Umbilical cord (tissue), 1 donor: ENCODE measurements at regions not wholly inside any gene's neighbourhood (a gene's known extent, or its start where the extent isn't known, plus 50 kb on each side); places are given as distances from the start of the nearest gene placed in this dataset.
A peak's percentile ranks its signal among the peaks of the same experiment; 100 is the strongest.
"Not testable (repeated sequence)": the region's sequence is repeated elsewhere in the genome, so short reads cannot be mapped to it uniquely, and the experiment has no call there.

Source experiments
- DNase-seq: peaks from one replicate; pipeline ENCODE4 v3.0.0-alpha.2; 2015; ENCODE audit warnings: low spot score

- DNase-seq, result no peak
Observed at GRCh38 chr3:153901991-153902390, 219.2 kb upstream of the ARHGEF26 start.

DNA sequence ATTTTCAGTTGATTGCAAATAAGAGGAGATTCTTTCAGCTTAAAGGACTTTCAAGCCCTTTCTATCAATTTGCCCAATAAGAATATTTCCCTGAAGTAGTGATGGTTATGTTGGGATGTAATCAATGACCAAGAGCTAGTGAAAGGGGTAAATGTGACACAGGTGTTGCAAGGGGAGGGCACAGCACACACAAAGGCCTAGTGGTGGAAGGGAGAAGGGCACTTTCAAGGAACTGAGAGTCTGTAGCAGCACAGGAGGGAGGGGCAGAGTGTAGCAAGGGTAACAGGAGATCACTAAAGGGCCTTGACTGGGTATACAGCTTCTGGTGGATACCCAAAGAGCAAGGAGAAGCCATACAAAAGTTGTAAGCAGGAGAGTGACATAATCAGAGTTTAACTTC, 217.8 kb upstream of the ARHGEF26 start:
- no peak for DNase-seq

GRCh38 chr3:153906366-153906765, 214.8 kb upstream of the ARHGEF26 start:
- DNase-seq, result no peak

DNA sequence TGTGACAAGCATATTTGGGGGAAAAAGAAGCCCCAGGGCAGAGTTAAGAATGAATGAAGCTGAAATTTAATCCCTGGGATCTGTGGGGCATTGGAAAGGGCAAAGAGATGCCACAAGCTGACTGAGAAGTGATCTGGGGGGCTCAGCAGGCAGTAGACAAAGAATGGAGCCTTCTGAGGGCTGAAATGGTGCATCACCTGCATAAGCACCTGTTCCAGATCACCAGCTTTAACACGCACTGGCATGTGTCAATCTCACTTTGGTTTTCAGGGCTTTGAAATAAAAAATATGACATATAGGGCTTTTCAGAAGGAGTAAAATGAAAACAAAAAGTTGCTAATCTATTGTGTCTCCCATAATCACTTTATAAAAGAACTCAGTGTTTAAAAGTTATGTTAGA, 210.8 kb upstream of the ARHGEF26 start:
- DNase-seq, result no peak

DNA sequence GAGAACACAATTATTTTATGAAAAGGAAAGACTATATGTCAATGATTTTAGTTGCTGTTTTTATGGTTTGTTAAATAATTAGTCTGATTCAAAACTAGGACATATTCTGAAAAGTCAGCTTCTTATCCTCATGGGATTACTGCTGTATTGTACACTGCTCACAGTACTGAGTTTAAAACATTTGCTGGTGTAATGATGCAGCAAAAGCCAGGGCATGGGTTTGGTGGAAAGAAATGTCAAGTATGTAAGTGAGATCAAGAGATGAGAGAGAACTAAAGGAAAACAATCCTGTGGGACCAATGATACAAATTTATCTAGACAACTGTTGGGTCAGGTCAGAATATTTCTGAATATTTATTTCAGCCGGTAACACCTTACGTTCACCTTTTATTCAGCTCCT, 210.1 kb upstream of the ARHGEF26 start:
- peak; percentile 58 for DNase-seq

DNA sequence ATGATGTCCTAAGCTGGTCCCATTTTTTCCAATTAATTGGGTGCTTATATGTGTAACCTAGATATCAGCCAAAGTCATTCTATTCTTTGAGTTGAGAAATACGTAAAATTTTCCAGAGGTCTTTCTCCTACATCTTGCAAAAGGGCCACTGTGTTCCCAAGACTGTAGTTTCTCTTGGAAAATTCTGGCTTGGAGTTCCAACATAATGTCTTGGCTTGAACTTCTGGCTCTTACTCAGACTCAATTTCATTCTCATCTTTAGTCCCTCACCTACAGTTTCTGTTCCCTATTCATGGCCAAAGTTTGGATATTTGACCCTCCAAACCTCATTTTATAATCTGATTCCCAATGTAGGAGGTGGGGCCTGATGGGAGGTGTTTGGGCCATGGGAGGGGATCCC, 201.4 kb upstream of the ARHGEF26 start:
- DNase-seq, result no peak

DNA sequence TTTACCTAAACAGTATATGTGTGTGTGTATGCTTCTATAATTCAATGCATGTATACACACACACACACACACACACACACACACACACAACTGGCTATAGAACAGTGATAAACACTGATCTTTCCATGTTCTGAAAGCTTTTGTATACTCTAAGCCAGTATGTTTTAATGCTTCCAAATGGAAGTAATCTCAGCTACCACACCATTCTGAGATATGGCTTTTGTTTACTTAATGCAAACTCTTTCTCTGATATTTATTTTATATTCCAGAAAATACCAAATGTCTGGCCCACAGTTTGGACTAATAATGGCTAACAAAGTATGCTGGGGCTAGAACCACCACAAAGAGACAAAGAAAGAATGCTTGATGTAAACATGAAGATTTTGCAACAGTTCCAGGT, 199.4 kb upstream of the ARHGEF26 start:
- DNase-seq, result no peak

DNA sequence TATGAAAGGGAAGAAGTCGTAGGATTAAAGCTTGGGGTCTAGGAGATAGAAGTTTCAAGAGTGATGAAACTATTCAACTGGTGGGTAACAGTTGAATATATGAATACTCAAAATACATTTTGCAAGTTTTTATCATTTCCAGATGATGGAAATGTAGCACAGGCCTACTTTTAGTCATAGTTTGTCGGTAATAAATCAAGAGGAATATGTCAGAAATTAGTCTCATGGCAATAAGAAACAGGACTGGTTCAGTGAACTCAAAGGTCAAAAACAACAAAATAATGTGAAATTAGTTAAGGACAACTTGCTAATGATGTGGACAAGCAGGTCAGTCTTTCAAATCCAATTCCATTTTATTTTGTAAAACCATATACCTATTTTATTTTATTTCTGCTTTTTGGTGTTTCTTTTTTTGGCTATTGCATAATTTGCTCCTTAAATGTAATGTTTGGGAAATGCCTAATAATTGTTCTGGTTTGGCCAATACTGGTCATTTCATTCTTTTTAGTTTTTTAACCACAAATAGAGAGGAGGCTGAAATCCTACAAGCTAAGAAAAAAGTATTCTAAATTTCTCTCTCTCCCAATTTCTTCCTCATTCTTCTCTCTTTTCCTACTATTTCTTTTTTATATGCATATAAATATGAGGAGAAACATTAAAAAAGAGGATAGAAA, 195.2 kb upstream of the ARHGEF26 start:
- DNase-seq, result no peak

GRCh38 chr3:153927107-153927506, 194.1 kb upstream of the ARHGEF26 start:
- DNase-seq, result peak; percentile 70

DNA sequence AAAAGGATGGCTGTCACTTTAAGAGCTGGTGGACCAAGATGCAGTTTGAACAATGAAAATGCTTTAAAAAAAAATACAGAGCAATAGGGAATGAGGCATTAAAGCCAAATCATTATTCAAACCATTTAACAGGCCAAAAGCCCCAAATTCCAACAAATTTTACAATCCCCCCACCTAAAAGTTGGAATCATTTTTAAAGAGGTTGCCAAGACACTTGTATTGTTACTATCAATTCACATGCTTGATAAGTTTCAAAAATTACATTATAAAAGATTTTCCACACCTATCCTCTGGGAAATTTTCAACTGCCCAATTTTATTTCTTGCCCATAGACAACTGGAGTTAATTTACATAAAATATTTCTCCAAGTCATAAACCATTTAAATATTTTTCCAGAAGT, 192.3 kb upstream of the ARHGEF26 start:
- DNase-seq, result no peak

DNA sequence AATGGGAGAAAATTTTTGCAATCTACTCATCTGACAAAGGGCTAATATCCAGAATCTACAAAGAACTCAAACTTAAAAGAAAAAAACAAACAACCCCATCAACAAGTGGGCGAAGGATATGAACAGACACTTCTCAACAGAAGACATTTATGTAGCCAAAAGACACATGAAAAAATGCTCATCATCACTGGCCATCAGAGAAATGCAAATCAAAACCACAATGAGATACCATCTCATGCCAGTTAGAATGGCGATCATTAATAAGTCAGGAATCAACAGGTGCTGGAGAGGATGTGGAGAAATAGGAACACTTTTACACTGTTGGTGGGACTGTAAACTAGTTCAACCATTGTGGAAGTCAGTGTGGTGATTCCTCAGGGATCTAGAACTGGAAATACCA, 187.7 kb upstream of the ARHGEF26 start:
- not testable (repeated sequence) for DNase-seq

GRCh38 chr3:153944084-153944483, 177.1 kb upstream of the ARHGEF26 start:
- DNase-seq, result peak; percentile 61

GRCh38 chr3:153951276-153951675, 169.9 kb upstream of the ARHGEF26 start:
- DNase-seq, result no peak

- no peak for DNase-seq
Observed at GRCh38 chr3:153952091-153952490, 169.1 kb upstream of the ARHGEF26 start.

DNA sequence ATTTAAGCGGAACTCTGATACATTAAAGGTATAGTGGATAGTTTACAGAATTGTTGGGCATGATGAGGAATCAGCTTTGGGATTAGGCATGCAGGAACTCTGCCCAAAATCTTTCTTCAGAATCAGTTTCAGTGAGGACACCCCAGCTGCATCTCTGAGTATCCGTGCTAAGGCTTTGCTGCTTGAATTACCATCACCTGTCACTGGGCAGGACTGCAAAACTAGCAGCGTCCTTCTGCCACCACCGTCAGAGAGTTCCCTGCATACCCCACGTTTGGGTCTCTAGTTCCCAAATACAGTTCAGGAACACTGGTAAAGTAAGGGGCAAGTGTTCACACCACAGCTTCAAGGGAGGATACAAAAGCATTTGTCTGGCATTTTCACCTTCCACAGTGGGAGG, 164.6 kb upstream of the ARHGEF26 start:
- no peak for DNase-seq

GRCh38 chr3:153957421-153957820, 163.8 kb upstream of the ARHGEF26 start:
- DNase-seq, result no peak

DNA sequence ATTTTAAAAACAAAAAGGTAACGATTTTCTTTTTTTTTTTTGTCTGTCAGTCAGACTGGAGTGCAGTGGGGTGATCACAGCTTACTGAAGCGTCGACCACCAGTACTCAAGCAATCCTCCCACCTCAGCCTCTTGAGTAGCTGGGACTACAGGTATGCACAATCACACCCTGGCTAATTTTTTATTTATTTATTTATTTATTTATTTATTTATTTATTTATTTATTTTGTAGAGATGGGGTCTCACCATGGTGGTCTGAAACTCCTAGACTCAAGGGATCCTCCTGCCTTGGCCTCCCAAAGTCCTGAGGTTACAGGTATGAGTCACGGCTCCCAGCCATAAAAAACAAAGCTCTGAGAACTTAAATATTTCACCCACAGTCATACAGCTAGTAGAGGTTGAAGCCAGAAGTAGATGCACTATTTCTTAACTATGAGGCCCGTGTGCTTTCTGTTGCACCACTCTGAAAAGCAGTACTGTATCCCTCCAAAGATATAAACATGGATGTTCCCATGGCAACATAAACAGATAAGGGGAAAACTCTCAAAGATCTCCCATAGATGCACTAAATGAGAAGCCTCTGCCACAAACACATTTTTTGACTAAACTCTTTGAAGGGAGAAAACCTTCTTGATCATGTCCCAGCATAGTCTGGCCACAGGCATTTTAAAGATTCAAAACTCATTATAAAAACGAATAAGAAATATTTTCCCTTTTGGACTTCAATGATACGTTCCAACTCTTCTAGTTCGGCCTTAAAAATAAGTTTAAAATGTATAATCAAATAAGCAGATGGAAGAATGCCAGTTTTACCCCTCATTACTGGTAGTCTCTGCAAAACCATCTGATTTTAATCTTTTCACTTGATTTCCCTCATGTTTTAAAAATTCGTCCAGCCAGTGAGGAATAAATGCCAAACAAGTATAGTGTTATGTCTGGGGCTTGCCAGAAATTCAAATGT, 162.3 kb upstream of the ARHGEF26 start:
- DNase-seq, result peak; percentile 90

- DNase-seq, result peak; percentile 40
Observed at GRCh38 chr3:153960458-153961074, 160.6 kb upstream of the ARHGEF26 start.

- no peak for DNase-seq
Observed at GRCh38 chr3:153961494-153961893, 159.7 kb upstream of the ARHGEF26 start.

DNA sequence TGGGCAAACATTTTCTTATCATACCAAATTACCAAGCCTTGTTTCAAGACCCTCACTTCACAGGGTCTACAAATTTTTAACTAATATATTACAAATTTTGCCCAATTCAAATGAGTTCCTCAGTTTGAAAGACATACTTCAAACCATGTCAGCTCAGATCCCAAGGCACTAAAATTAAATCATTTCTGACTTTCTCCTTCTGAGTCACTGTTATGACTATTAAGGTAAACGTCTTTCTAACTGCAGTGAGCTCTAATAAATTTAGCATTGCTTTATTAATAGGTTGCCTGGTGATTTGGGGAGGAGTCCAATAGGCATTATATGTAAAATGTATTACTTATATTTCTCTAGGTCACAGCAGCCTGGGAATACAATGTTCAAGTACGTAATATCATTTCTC, 158.2 kb upstream of the ARHGEF26 start:
- DNase-seq, result no peak

GRCh38 chr3:153967260-153967659, 153.9 kb upstream of the ARHGEF26 start:
- DNase-seq, result no peak

- peak; percentile 22 for DNase-seq
Observed at GRCh38 chr3:153970047-153970446, 151.1 kb upstream of the ARHGEF26 start.
